DOHH2 (cell line): ENCODE measurements at regions not wholly inside any gene's neighbourhood (a gene's known extent, or its start where the extent isn't known, plus 50 kb on each side); places are given as distances from the start of the nearest gene placed in this dataset.
A peak's percentile ranks its signal among the peaks of the same experiment; 100 is the strongest.

Experiments used
- H3F3A ChIP-seq: fragments of 200-600 bp; sonication (generic), shearing (Covaris generic); 2 replicates; pipeline ENCODE4 v1.6.0; 2016; ENCODE audit warnings: antibody characterized with exemption, mild to moderate bottlenecking; ENCODE audit not compliant: control insufficient read depth, insufficient read depth
- H3K27ac ChIP-seq: fragments of 200-600 bp; sonication (generic); 2 replicates; pipeline ENCODE4 v1.5.1; 2014; ENCODE audit warnings: low read depth, mild to moderate bottlenecking, low read length, moderate library complexity
- H3K27me3 ChIP-seq: fragments of 200-600 bp; sonication (generic); 2 replicates; pipeline ENCODE4 v1.6.1; 2014; ENCODE audit warnings: mild to moderate bottlenecking, low read length, mixed read lengths; ENCODE audit not compliant: control insufficient read depth
- H3K36me3 ChIP-seq: fragments of 200-600 bp; sonication (generic); 2 replicates; pipeline ENCODE4 v1.6.1; 2014; ENCODE audit warnings: mild to moderate bottlenecking, low read length, moderate library complexity, mixed read lengths; ENCODE audit not compliant: control insufficient read depth
- H3K4me1 ChIP-seq: fragments of 200-600 bp; sonication (generic); 2 replicates; pipeline ENCODE4 v1.6.1; 2014; ENCODE audit warnings: mild to moderate bottlenecking, low read length, mixed read lengths; ENCODE audit not compliant: control insufficient read depth
- H3K4me2 ChIP-seq: fragments of 200-600 bp; sonication (generic); 2 replicates; pipeline ENCODE4 v1.6.0; 2014; ENCODE audit warnings: mild to moderate bottlenecking, low read length, moderate library complexity
- H3K4me3 ChIP-seq: fragments of 200-600 bp; sonication (generic); 2 replicates; pipeline ENCODE4 v1.5.1; 2014; ENCODE audit warnings: mild to moderate bottlenecking, low read length, mixed read lengths
- H3K79me2 ChIP-seq: fragments of 200-600 bp; sonication (generic); 2 replicates; pipeline ENCODE4 v1.6.1; 2014; ENCODE audit warnings: mild to moderate bottlenecking, low read length, mixed read lengths; ENCODE audit not compliant: control insufficient read depth
- H3K9me2 ChIP-seq: fragments of 200-600 bp; sonication (generic); replicated peaks from 2 replicates; pipeline ENCODE4 v1.6.1; 2014; ENCODE audit warnings: mild to moderate bottlenecking, low read length, mixed read lengths; ENCODE audit not compliant: control insufficient read depth
- H3K9me3 ChIP-seq: fragments of 200-600 bp; sonication (generic); 2 replicates; pipeline ENCODE4 v1.6.1; 2014; ENCODE audit warnings: antibody characterized with exemption, low read length, mixed read lengths; ENCODE audit not compliant: control insufficient read depth, insufficient read depth
- H4K20me1 ChIP-seq: fragments of 200-600 bp; sonication (generic); 2 replicates; pipeline ENCODE4 v1.6.0; 2014; ENCODE audit warnings: low read depth, mild to moderate bottlenecking, antibody characterized with exemption, low read length, moderate library complexity; ENCODE audit not compliant: control insufficient read depth, insufficient read depth
- EZH2phosphoT487 ChIP-seq: fragments of 200-600 bp; sonication (generic); IDR thresholded peaks from 2 replicates; pipeline ENCODE4 v1.6.1; 2017; ENCODE audit warnings: borderline replicate concordance, mild to moderate bottlenecking, antibody characterized with exemption, low read length, moderate library complexity, mixed read lengths
- TF ChIP-seq, protein P1 (sequence below): fragments of 200-600 bp; sonication (generic); IDR thresholded peaks from one replicate; pipeline ENCODE4 v1.5.1; 2014; ENCODE audit warnings: antibody characterized with exemption, mild to moderate bottlenecking, low read depth, low read length; ENCODE audit not compliant: poor library complexity, severe bottlenecking

DNA sequence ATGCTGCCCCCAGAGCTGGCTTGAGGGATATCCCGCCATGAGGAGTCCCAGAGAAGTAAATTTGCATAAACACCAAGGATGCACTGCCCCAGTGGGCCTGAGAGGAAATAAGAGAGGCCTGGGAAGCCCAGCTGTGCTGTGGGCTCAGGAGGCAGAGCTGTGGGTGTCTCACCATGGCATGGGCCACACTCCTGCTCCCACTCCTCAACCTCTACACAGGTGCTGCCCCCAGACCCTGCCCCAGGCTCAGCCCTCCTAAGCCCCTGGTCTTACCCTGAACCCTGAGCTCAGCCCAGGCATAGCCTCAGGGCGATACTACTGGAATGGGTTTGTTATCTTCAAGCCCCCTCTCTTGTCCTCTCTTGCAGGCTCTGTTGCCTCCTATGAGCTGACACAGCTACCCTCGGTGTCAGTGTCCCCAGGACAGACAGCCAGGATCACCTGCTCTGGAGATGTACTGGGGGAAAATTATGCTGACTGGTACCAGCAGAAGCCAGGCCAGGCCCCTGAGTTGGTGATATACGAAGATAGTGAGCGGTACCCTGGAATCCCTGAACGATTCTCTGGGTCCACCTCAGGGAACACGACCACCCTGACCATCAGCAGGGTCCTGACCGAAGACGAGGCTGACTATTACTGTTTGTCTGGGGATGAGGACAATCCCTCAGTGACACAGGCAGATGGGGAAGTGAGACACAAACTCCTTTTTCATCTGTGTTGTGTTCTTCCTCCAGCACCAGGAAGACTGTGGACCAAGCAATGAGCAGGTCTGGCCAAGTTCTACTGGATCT, 59.9 kb downstream of the GGTLC2 start:
- no peak overlapping the region for H3K4me3 ChIP-seq
- H3K9me3 ChIP-seq = no peaks in the 10 kb centered on the region
- H3K36me3 ChIP-seq = no peaks in the 10 kb centered on the region
- H3K4me1 ChIP-seq = peaks cover 100% of the 10 kb centered on the region
- H3K27ac ChIP-seq = peak overlapping the region; percentile 99
- H3F3A ChIP-seq = peaks cover 26% of the 10 kb centered on the region
- peak overlapping the region; percentile 29 for H3K4me2 ChIP-seq
- TF ChIP-seq, protein P1, sequence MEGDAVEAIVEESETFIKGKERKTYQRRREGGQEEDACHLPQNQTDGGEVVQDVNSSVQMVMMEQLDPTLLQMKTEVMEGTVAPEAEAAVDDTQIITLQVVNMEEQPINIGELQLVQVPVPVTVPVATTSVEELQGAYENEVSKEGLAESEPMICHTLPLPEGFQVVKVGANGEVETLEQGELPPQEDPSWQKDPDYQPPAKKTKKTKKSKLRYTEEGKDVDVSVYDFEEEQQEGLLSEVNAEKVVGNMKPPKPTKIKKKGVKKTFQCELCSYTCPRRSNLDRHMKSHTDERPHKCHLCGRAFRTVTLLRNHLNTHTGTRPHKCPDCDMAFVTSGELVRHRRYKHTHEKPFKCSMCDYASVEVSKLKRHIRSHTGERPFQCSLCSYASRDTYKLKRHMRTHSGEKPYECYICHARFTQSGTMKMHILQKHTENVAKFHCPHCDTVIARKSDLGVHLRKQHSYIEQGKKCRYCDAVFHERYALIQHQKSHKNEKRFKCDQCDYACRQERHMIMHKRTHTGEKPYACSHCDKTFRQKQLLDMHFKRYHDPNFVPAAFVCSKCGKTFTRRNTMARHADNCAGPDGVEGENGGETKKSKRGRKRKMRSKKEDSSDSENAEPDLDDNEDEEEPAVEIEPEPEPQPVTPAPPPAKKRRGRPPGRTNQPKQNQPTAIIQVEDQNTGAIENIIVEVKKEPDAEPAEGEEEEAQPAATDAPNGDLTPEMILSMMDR = no peak
- TF ChIP-seq EZH2phosphoT487 = no peak
- H4K20me1 ChIP-seq = no peaks in the 10 kb centered on the region
- no peaks in the 10 kb centered on the region for H3K9me2 ChIP-seq
- no peaks in the 10 kb centered on the region for H3K27me3 ChIP-seq
- H3K79me2 ChIP-seq = no peaks in the 10 kb centered on the region

DNA sequence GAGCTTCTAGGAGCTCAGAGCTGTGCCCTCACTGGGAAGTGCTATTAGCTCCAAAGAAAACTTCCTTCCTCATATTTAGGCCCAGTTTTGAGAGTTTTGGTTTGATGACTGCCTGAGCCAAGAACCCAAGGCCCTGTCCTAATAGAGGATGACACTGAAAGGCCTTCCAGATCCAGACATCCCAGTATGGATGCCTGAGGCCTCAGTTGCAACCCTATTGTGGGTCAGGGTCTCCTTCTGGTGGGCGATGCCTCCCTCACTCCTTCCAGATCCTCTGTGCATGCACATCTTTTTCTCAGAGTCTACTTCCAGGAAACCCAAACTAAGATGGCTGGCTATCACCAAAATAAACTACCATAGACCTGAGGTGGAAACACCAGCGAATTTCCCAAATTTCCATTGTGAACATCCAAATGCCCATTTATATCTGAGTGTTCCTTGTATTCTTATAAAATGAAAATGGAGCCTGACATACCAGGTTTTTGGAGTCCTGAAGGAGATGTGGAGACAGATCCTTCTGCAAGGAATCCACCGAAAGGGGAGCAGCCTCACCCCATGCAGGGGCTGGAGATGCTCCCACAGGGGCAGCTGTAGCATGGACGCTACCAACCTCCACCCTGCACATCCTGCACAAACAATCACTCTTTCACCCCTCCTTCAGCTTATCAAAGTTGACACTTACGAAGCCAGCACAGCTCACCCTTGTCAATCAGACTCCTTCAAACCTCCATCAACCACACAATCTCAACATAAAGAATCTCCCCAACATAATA, 61.1 kb downstream of the GGTLC2 start:
- no peaks in the 10 kb centered on the region for H3K36me3 ChIP-seq
- H3K9me2 ChIP-seq = no peaks in the 10 kb centered on the region
- TF ChIP-seq, protein P1 = no peak
- TF ChIP-seq EZH2phosphoT487 = no peak
- H3K9me3 ChIP-seq = no peaks in the 10 kb centered on the region
- H3K4me1 ChIP-seq = peaks cover 100% of the 10 kb centered on the region
- H3K27ac ChIP-seq = peak overlapping the region; percentile 99
- no peaks in the 10 kb centered on the region for H3K79me2 ChIP-seq
- peaks cover 21% of the 10 kb centered on the region for H3F3A ChIP-seq
- H3K4me3 ChIP-seq = no peak overlapping the region
- no peaks in the 10 kb centered on the region for H3K27me3 ChIP-seq
- H4K20me1 ChIP-seq = no peaks in the 10 kb centered on the region
- peak overlapping the region; percentile 29; the same call in 1 of the 2 replicates for H3K4me2 ChIP-seq

GRCh38 chr22:22706253-22706915, 62.0 kb downstream of the GGTLC2 start:
- H3K9me2 ChIP-seq = no peaks in the 10 kb centered on the region
- no peaks in the 10 kb centered on the region for H3K36me3 ChIP-seq
- H3K4me2 ChIP-seq = peak overlapping the region; percentile 45
- H4K20me1 ChIP-seq = no peaks in the 10 kb centered on the region
- no peaks in the 10 kb centered on the region for H3K27me3 ChIP-seq
- H3K4me1 ChIP-seq = peaks cover 100% of the 10 kb centered on the region
- peaks cover 3% of the 10 kb centered on the region; the same call in 1 of the 2 replicates for H3K79me2 ChIP-seq
- H3K27ac ChIP-seq = peak overlapping the region; percentile 99
- H3F3A ChIP-seq = peaks cover 23% of the 10 kb centered on the region
- H3K9me3 ChIP-seq = no peaks in the 10 kb centered on the region
- peak overlapping the region; percentile 4 for H3K4me3 ChIP-seq
- TF ChIP-seq EZH2phosphoT487 = no peak
- TF ChIP-seq, protein P1 = no peak
